HG03196 (cell line): ENCODE measurements at regions not wholly inside any gene's neighbourhood (a gene's known extent, or its start where the extent isn't known, plus 50 kb on each side); places are given as distances from the start of the nearest gene placed in this dataset.

Experiments
- ATAC-seq: cut with Tn5 transposase; IDR thresholded peaks from one replicate; pipeline ENCODE4 v1.9.1; 2021; ENCODE audit not compliant: unreplicated experiment

- no peak for ATAC-seq
Observed at GRCh38 chr4:137076908-137077307, 455.4 kb downstream of the PCDH18 start.

GRCh38 chr4:137075586-137075985 is 456.7 kb downstream of the PCDH18 start:
- no peak for ATAC-seq

GRCh38 chr4:137070614-137071013 is 461.7 kb downstream of the PCDH18 start:
- no peak for ATAC-seq

GRCh38 chr4:137069473-137069872 is 462.8 kb downstream of the PCDH18 start:
- no peak for ATAC-seq

GRCh38 chr4:137067735-137068134 is 464.6 kb downstream of the PCDH18 start:
- no peak for ATAC-seq

- ATAC-seq, result no peak
Observed at GRCh38 chr4:137065311-137065710, 467.0 kb downstream of the PCDH18 start.

- no peak for ATAC-seq
Observed at GRCh38 chr4:137063961-137064360, 468.3 kb downstream of the PCDH18 start.

GRCh38 chr4:137043184-137043583 is 489.1 kb downstream of the PCDH18 start:
- ATAC-seq, result no peak

- no peak for ATAC-seq
Observed at GRCh38 chr4:137039370-137039769, 492.9 kb downstream of the PCDH18 start.

GRCh38 chr4:137032222-137032621 is 500.1 kb downstream of the PCDH18 start:
- no peak for ATAC-seq

GRCh38 chr4:137029026-137029425 is 503.3 kb downstream of the PCDH18 start:
- ATAC-seq, result no peak

GRCh38 chr4:137025484-137026059 is 506.7 kb downstream of the PCDH18 start:
- no peak for ATAC-seq

- no peak for ATAC-seq
Observed at GRCh38 chr4:137015426-137016409, 516.6 kb downstream of the PCDH18 start.

- no peak for ATAC-seq
Observed at GRCh38 chr4:137000432-137000831, 531.9 kb downstream of the PCDH18 start.

- ATAC-seq, result no peak
Observed at GRCh38 chr4:136992032-136992431, 540.3 kb downstream of the PCDH18 start.

GRCh38 chr4:136985683-136986082 is 546.6 kb downstream of the PCDH18 start:
- ATAC-seq, result no peak

GRCh38 chr4:136967069-136967468 is 565.2 kb downstream of the PCDH18 start:
- ATAC-seq, result no peak

- ATAC-seq, result no peak
Observed at GRCh38 chr4:136965478-136965877, 566.8 kb downstream of the PCDH18 start.

GRCh38 chr4:136962868-136963267 is 569.4 kb downstream of the PCDH18 start:
- ATAC-seq, result no peak

GRCh38 chr4:136946307-136946907 is 585.9 kb downstream of the PCDH18 start:
- ATAC-seq, result no peak

GRCh38 chr4:136939781-136940180 is 592.5 kb downstream of the PCDH18 start:
- no peak for ATAC-seq

GRCh38 chr4:136935871-136936270 is 596.4 kb downstream of the PCDH18 start:
- ATAC-seq, result no peak
